Embryonic facial prominence (tissue), 1 donor: ENCODE measurements at regions not wholly inside any gene's neighbourhood (a gene's known extent, or its start where the extent isn't known, plus 50 kb on each side); places are given as distances from the start of the nearest gene placed in this dataset.

ENCODE experiments used
- DNase-seq: peaks from one replicate; pipeline ENCODE4 v3.0.0-alpha.2; 2016; ENCODE audit errors: extremely low spot score

DNA sequence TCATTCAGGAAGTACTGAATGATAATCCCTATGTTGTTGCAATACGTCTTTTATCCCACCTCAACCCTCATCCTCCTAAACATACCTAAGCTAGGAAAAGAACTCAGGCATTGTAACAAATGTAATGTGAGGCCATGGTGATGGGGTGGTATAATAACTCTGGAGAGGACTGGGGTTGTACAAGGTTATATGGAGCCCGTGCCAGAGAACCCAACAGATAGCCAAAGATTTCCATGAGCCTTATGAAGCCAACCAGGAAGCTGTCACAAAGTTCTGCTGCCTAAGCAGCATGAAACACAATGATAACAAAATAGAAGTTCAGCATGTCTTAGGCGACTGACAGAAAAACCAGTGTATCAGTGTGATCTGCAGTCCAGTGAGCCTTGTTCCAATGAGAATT lies 394.1 kb upstream of the NBEA start:
- DNase-seq = no peak

DNA sequence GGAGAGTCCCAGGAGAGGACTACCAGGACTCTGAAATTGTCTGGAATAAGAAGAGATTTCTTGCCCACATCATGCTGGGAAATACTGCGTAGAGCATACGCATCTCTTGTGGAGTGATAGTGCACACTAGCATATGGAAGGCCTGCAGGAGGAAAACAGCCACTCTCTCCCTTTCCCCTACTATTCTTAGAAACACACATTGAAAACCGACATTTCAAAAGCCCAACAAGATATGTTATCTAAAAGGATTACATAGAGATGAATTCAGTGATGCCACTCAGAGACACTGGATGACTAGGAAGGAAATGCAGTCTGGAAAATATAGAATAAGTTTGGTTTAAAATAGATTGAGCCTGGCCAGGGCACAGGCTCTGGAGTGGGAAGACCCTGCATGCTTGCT lies 388.7 kb upstream of the NBEA start:
- no peak for DNase-seq

DNA sequence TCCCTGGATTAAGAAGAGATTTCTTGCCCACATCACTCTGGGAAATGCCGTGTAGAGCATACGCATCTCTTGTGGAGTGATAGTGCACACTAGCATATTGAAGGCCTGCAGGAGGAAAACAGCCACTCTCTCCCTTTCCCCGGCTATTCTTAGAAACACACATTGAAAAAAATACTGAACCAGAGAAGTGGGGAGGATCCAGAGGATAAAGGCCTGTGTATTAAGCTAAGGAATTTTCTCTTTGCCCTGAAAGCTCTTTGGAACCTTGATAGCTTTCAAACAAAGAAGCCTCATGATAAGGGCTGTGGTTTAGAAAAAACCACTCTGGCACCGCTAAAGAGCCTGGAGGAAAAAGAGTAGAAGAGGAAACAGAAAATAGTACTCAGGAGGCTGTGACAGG lies 386.1 kb upstream of the NBEA start:
- DNase-seq = no peak

DNA sequence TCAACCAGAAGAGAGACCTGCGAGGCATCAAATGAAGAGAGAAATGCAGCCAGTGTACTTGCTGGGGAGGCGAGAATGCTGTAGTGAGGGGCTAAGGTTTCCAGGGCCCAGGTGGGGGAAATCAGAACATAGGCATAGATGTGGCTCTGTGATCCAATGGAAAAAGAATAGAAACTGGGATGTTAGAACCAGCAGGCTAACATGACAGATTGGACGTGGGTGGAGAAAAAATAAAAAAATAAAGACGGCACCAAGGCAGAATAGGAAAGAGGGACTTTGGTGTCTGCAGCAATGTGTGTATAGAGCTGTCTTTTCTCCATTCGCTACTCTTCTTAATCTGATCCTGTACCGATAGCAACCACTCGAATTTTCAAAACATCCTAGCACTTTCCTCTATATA lies 381.0 kb upstream of the NBEA start:
- no peak for DNase-seq

DNA sequence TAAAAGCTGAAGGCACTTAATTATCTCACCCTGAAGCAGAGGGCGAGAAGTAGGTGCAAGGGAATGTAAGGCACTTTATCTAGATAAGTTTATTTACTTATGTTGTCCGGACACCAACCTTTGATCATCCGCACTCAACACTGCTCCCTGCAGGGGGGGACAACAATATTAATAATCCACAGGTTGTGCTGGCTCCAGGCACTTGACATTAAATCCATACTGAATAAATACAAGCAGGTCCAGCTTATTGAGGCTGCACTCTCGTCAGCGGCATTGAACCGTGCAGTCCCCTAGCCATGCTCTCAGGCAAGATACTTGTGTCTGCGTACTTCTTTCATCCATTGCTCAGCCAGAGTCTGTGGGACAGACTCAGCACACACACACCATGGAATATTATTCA lies 374.5 kb upstream of the NBEA start:
- no peak for DNase-seq

DNA sequence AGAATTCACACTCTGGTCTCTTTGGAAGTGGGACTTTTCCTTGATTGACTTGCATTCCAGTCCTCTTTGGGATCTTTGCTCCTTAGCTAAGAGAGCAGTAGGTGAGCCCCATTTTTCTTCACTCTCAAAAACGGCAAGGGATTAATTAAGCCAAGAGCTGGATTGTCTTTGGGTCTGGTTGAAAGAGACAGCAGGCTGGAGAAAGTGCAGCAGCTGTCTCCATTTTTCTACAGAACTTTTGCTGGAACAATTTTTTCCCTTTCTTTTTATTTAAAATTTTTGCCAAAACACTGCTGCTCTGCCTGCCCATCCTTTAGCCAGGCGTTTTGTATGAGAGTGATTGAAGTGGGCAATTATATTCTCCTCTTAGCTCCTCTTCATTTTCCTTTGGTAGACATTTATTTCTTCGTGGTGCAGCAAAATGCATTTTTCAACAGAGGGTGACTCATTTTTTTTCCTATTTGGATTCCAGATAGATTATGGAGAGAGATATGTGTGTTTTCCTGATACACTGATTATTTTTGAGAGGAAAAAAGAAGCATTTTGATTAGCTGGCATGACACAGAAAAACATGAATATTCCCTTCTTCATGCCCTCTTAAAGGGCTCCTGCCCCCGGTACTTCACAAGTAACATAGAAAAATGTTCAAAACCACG lies 371.2 kb upstream of the NBEA start:
- no peak for DNase-seq

DNA sequence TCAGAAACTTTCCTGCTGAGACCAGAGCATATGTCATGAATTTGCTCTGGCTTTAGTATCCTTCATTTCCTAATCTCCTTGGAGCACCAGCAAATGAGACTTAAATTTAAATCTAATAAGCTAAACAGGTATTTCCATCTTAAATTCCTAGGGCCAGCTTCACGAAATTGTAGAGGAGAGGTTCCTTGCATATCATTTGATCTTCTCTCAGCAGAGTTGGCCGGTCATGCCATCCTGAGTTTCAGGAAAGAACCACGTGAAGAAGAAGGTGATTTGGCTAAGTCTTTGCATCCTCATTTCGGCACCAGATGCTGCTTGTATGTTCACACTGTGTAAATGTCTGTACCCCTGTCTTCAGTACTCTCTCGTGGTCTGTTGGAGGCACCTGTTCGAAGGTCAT lies 370.4 kb upstream of the NBEA start:
- DNase-seq = no peak

DNA sequence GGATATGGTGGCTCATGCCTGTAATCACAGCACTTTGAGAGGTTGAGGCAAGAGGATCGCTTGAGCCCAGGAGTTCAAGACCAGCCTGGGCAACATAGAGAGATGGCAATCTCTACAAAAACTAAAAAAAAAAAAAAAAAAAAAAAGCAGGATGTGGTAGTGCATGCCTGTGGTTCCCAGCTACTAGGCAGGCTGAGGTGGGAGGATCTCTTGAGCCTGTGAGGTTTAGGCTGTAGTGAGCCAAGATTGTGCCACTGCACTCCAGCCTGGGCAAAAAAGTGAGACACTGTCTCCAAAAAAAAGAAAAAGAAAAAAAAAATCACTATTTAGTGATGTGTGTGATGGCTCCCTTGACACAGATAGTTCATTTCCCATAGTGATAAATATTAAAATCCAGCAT lies 365.0 kb upstream of the NBEA start:
- no peak for DNase-seq

DNA sequence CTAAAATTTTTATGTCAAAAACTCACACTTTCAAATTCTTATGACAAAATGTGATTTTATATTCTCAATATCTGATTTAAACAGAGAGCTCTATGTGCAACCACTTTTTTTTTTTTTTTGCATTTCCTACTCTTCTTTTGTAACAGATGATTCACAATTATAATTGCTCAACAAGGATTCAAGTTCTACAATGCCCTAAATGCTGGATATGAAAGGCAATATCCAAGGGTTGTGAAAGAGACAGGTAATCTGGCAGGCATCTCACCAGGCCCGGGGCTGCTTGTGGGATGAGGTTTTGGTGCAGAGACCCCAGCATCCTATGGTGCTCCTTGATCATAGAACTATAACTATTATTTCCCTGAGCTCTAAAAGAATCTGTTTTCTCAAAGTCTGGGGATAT lies 363.6 kb upstream of the NBEA start:
- DNase-seq = no peak

DNA sequence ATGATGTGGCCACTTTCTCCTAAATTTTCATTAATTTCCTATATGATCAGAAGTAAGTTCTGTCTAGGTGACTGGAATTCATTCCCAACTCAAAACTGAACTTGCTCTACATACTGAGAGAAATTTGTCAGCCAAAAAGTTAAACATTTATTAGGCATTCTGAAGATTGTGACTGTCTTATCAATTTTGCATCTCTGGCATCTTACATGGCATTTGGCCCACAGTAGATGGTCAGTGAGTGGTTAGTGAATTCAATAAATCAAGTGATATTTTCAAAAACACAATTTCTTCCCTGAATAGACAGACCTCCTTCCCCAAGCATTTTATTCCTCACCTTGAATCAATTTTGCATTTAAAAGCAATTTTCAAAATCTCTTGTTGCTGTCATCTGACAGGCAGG lies 363.2 kb upstream of the NBEA start:
- DNase-seq = no peak

DNA sequence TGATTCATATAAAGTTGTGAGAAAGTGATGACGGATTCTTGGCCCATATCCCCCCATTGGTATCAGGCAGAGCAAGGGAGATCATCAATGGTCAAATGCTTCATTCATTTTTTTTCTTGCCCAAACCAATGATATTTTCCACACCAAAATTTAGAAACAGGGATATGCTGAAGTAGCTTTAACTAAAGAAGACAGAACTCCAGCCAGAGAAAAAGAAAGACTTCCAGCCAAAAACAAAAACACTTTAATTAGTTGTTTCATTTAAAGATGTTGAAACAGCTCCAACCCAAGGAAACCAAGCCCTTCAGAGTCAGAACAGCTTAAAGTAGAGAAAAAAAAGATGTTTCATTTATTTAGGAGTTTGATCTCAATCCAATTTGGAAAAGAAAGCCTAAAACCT lies 358.9 kb upstream of the NBEA start:
- no peak for DNase-seq

DNA sequence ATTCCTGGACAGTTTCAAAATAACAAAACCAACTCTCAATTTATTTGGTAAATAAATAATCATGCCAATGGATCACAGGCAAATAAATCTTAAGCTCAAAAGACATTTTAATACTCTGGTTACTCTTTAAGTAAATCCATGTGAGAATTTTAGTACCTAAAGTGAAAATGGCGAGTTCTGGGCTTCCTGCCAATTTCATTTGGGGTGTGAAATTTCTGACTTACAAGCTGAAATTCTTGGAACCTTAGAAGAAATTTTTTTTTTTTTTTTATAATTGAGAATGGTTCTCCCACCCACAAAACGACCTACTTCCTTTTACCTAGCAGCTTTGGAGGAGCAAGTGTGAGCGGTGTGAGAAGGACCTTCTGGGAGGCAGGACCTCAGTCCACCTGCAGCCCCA lies 354.5 kb upstream of the NBEA start:
- no peak for DNase-seq

DNA sequence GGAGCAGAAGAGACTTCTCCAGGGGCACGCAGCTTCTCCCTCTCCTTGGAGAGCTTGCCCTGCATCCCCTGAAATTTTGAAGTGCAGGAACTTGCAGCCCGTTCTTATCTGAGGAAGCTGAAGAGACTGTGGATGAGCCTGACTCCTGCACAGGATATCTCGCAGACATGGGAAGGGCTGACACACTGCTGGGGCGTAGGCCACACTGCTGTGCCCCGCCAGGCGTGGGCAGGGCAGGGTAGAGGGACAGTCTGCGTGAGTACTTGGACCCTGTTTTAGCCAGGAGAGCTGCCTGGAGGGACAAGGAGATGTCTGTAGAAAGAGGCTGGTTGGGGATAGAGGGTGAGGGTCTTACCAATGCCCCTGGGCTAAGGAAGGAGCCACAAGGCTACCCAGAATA lies 353.7 kb upstream of the NBEA start:
- DNase-seq = no peak

DNA sequence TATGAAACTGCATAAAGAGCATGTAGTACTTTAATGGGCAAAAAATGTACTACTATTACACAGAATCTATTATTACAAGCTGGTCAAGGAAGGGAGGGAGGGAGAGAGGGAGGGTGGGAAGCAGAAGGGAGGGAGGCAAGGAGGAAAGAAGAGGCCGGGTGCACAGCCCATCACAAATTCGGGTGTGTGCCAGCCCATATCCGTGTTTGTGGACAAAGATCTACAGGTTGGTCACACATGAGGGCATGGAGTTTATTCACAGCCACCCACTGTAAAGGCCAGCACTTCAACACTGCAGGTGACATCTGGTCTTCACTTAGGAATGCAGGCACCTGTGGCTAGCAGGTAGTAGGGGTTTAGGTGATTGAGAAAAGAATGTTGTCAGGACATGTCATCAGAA lies 352.5 kb upstream of the NBEA start:
- no peak for DNase-seq

DNA sequence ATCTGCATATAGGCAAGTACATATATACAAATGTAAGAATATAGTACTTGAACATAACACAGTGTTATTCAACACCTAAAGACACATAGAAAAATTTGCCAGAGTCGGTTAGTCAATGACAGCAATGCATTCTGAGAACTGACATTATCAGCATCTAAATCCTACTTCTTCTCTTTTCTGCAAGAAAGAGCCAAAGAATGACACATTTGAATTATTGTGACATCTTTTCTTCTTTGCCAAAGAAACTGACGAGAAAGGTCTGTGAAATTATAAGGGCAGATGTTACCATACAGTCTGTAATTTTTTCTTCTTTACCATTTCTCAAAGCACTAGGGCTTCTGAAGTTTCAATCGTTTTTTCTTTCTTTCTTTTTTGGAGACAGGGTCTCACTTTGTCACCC lies 350.9 kb upstream of the NBEA start:
- no peak for DNase-seq

DNA sequence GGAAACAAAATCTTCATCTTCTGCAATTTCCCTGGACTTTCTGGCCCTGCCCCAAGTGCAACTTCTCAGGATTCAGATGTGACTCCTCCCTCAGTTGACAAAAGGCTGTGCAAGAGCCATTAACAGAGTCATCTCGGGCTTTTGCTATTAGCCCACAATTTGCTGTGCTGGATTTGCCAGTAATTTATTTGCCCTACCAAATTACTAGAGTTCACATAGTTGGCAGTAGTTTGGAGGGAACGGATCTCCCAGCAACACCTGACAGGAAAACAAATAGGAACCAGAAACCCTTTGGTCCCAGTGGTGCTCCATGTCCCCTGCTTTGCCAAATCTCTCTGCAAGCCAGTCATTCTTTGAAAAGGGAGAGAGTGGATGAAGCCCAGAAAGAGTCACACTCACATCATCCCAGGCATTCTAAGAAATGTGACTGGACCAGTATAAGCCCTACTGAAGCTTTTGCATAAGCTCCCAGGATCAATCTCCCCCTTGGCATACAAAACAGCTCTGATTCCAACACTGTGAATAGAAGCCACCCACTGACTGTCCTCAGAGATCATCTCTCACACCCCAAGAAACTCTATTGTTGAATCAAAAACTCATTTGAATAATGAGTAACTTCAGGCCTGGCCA lies 350.1 kb upstream of the NBEA start:
- DNase-seq = no peak

DNA sequence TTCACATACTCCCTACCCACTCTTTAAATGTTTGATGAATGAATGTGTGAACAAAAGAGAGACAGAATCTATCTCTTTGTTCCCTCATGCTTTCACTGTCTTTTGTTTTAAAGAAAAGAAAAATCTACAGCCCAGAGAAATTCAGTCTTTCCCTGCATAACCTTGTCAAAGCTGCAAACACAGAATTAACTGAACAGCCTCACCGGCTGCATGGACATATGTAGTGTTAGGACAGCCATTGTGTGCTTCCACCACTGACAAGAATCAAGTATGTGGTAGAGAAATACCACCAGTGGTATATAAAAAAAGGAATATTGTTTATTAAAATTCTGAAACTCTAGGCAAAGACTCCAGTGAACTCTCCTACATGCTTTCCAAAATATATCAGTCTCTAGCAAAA lies 348.4 kb upstream of the NBEA start:
- no peak for DNase-seq

DNA sequence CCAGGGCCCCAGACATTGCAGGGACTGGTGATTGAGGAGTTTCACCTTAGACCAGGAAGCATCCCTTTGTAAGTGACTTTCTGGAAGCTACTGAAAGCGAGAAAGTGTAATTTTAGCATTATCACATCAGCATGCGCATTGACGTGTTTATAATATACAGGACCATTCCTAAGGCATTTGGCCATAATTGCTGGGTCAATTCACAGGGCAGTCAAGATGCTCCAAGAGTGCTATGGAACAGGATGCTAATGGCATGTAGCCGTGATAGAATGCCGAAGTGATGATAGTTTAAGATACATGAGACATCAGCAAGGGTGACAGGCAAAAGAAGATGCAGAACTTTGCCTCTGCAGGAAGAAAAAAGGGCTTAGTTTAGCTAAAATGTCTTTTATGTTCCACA lies 347.6 kb upstream of the NBEA start:
- no peak for DNase-seq

DNA sequence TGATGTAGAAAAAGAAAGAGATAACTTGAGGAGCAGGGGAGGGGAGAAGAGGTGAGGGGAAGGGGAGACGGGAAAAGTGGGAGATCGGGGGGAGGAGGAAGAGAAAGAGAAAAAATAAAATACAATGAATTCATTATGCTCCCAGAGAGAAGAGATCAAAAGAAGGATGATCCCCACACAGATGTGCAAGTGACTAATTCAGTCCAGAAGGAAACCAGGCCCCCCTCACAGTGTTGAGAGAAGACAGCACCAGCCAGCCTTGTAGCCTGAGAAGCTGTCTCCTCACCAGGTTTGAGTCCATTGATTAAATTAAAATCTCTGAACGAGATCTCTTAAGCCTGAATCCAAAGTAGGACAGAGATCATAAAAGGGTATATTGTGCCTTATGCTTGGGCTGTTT lies 333.7 kb upstream of the NBEA start:
- no peak for DNase-seq

DNA sequence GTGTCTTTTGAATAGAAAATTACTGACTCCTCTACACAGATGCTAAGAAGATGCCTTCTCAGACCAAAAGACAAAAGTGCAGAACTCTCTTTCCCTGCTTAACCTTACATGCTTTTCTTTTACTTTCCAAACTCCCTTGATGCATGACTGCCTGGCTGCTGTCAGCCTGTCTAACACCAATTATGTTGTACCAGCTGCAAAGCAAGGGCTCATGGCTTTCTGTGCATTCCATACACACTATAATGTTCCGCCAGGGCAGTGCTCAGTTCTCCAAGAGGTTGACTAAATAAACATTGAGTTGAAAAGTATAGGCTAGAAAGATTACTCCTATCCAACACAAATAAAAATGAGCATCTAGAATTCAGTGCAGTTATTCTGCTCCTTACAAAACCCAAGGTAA lies 330.4 kb upstream of the NBEA start:
- DNase-seq = no peak

DNA sequence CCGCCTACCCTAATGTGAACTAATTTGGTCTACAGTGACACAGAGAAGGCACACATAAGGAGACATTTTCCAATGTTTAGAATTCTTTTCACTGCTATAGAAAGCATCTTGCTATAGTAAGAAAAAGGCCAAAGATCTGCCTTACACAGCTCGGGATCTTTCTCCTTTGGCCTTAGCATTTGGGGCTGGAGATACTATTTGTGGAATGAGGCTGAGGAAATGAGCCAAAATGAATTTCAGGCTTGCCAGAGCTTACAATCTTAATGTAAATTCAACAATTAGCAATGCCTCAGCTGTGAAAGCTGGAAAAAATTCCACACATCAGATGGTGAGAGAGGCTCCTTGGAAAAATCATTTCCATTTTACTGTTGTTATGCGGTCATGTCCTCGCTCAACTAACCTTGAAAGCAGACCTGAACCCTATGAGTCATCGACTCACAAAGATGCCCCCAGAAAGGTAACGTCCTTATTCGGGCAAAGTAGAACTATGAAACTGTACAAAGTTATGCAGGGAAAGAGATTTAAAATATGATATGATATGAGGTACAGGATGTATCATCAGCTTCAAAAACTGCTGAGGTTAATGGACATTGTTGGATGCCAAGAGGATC lies 324.5 kb upstream of the NBEA start:
- no peak for DNase-seq

DNA sequence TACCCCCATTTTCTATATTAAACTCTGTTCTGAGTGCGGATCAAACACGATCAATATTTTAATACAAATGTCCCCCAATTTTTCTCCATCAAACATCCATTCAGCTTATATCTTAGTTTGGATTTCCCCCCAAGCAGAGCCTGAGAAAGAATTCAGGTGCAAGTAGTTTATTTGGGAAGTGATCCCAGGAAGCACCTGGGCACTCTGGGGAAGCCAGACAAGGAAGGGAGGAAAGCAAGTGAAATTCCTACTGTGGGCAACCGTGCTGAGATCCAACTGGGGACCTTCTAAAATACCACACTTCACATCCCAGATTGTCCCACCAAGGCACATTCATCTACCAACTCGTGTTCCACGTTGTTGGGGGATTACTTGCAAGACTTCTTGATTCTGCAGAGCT lies 323.4 kb upstream of the NBEA start:
- no peak for DNase-seq

DNA sequence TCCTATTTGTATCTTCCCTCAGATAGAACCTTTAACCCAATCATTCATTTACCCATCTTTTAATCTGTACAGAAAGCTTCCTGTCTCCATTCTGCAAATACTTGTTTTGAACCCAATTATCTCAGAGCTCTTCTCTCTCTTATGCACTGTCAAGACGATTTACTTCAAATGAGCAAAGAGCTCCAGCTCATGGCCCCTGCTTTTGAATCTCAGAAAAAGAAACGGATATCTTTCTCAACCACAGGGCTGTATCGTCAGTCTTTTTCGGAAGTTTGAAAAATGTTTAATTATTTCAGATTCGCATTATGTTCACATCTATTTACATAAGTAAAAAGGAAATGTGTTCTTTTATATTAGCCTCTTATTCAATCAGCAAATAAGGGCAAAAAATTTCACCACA lies 322.7 kb upstream of the NBEA start:
- no peak for DNase-seq
